ENCODE measurements at regions not wholly inside any gene's neighbourhood (a gene's known extent, or its start where the extent isn't known, plus 50 kb on each side); places are given as distances from the start of the nearest gene placed in this dataset.

DNA sequence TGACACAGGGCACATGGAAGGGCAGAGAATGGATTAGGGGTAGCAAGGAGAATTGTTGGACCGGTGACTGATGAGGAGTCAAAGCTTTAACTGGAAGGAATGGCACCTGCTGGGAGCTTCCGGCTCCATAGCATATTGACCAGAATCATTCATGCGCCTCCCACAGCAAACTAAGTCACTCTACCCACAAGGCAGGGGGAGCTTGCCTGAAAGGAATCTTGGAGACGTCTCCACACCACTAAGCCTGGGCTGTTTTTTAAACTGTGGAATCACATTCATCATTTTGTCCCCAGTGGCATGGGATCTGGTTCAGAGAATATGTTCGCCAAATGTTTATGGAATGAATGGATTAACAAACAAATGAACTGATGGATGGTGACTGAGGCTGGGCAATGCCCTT, 57.0 kb upstream of the ITGA11 start:
- no peak overlapping the region for H3K4me3 ChIP-seq (ENCODE audit: insufficient read length, low read depth)
- TF ChIP-seq YY1 (IDR thresholded peaks at IDR 0.05; ENCODE audit: insufficient read depth, insufficient read length) = no peak
- no peak for TF ChIP-seq ZNF274 (IDR thresholded peaks at IDR 0.05; ENCODE audit: low read depth, low read length)
- TF ChIP-seq SUZ12 (IDR thresholded peaks at IDR 0.05; ENCODE audit: extremely low read depth, insufficient read depth, insufficient read length) = no peak
- H3K27me3 ChIP-seq (ENCODE audit: insufficient read depth, insufficient read length) = no peaks in the 10 kb centered on the region
- H3K4me1 ChIP-seq (ENCODE audit: insufficient read depth, insufficient read length) = no peaks in the 10 kb centered on the region
- H3K9me3 ChIP-seq (ENCODE audit: insufficient read depth, low read length) = no peaks in the 10 kb centered on the region; the same call in 1 of the 2 replicates
- no peak for DNase-seq (ENCODE audit: low read depth, low spot score)
- no peak overlapping the region for H3K9ac ChIP-seq (ENCODE audit: insufficient read length, low read depth)
- no peaks in the 10 kb centered on the region for H3K36me3 ChIP-seq (ENCODE audit: insufficient read depth, insufficient read length, low read length)

DNA sequence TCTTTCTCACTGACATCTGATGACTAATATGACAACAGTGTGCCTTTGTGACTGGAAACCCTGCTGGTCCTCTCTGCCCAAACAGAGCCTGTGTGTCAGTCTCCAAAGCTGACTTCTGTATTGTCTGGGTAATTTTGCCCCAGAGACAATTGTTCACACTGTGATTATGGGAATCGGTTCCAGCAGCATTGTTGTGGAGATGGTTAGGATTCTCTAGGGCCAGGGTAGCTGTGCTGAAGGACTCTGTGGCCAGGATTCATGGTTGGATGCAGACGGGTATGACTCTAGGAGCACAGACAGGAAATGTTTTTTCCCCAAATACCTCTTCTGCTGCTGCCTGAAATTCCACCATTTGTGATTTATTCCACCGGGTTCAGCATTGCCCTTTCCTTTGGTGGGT, 57.5 kb upstream of the ITGA11 start:
- no peak overlapping the region for H3K4me3 ChIP-seq (ENCODE audit: insufficient read length, low read depth)
- no peaks in the 10 kb centered on the region for H3K36me3 ChIP-seq (ENCODE audit: insufficient read depth, insufficient read length, low read length)

DNA sequence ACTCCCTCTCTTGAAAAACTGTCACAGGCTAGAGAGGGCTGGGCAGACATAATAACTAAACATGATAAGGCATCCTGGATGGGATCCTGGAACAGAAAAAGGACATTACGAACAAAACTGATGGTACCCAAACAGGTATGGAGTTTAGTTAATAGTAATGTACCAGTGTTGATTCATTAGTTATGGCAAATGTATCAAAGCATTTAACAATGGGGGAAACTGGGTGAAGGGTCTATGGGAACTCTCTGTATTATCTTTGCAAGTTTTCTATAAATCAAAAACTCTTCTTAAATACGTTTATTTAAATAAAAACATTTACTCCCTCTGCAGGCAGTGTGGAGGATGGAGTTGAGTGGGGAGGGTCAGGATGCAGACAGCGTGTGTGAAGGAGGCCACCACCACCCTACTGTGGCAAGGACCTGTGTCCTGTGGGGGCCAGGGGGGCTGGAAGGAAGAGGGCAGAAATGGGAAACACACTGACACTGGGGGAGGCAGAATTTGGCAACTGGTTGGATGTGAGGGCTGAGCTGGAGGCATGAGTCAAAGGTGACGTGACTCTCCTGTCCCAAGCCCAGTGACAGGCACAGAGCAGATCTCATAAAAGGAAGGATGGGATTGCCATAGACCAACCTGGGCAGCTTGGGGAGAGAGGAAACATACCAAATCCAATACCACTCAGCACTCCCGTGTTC, 59.6 kb upstream of the ITGA11 start:
- no peaks in the 10 kb centered on the region for H3K27me3 ChIP-seq (ENCODE audit: insufficient read depth, insufficient read length)
- no peak for DNase-seq (ENCODE audit: low read depth, low spot score)

More for the DNA sequence above, 57.5 kb upstream of the ITGA11 start:
- TF ChIP-seq SUZ12 (IDR thresholded peaks at IDR 0.05; ENCODE audit: extremely low read depth, insufficient read depth, insufficient read length) (no peak), ZNF274 (IDR thresholded peaks at IDR 0.05; ENCODE audit: low read depth, low read length) (no peak), YY1 (IDR thresholded peaks at IDR 0.05; ENCODE audit: insufficient read depth, insufficient read length) (no peak)
- DNase-seq (ENCODE audit: low read depth, low spot score) = no peak
- H3K27me3 ChIP-seq (ENCODE audit: insufficient read depth, insufficient read length) = no peaks in the 10 kb centered on the region
- no peaks in the 10 kb centered on the region for H3K4me1 ChIP-seq (ENCODE audit: insufficient read depth, insufficient read length)
- H3K9me3 ChIP-seq (ENCODE audit: insufficient read depth, low read length) = no peaks in the 10 kb centered on the region; the same call in 1 of the 2 replicates
- no peak overlapping the region for H3K9ac ChIP-seq (ENCODE audit: insufficient read length, low read depth)

DNA sequence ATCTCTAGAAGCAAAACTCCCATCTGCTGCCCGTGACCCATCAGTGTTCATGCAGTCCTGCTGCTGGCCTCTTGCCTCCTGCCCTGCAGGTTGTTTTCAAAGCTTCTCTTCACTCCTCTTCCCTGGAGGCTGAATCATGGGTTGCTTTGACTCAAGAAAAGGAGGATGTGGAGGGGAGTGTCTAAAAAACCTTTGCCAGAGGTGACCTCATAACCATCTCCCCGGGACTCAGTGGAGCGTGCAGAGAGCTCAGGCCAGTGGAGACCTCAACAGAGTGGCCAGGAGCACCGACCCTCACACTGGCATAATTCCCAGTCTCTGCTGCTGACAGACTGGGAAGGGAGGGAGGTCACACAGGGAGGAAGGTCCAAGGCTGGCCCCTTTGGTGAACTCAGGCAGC, 60.9 kb upstream of the ITGA11 start:
- TF ChIP-seq ZNF274 (IDR thresholded peaks at IDR 0.05; ENCODE audit: low read depth, low read length) (no peak), YY1 (IDR thresholded peaks at IDR 0.05; ENCODE audit: insufficient read depth, insufficient read length) (no peak), SUZ12 (IDR thresholded peaks at IDR 0.05; ENCODE audit: extremely low read depth, insufficient read depth, insufficient read length) (no peak)
- H3K36me3 ChIP-seq (ENCODE audit: insufficient read depth, insufficient read length, low read length) = no peaks in the 10 kb centered on the region
- H3K4me3 ChIP-seq (ENCODE audit: insufficient read length, low read depth) = no peak overlapping the region
- H3K27me3 ChIP-seq (ENCODE audit: insufficient read depth, insufficient read length) = no peaks in the 10 kb centered on the region
- H3K9me3 ChIP-seq (ENCODE audit: insufficient read depth, low read length) = no peaks in the 10 kb centered on the region; the same call in 1 of the 2 replicates
- no peak overlapping the region for H3K9ac ChIP-seq (ENCODE audit: insufficient read length, low read depth)
- DNase-seq (ENCODE audit: low read depth, low spot score) = no peak
- no peaks in the 10 kb centered on the region for H3K4me1 ChIP-seq (ENCODE audit: insufficient read depth, insufficient read length)

More for the DNA sequence above, 59.6 kb upstream of the ITGA11 start:
- H3K4me1 ChIP-seq (ENCODE audit: insufficient read depth, insufficient read length) = no peaks in the 10 kb centered on the region
- no peaks in the 10 kb centered on the region; the same call in 1 of the 2 replicates for H3K9me3 ChIP-seq (ENCODE audit: insufficient read depth, low read length)
- TF ChIP-seq ZNF274 (IDR thresholded peaks at IDR 0.05; ENCODE audit: low read depth, low read length) (no peak), SUZ12 (IDR thresholded peaks at IDR 0.05; ENCODE audit: extremely low read depth, insufficient read depth, insufficient read length) (no peak), YY1 (IDR thresholded peaks at IDR 0.05; ENCODE audit: insufficient read depth, insufficient read length) (no peak)
- H3K36me3 ChIP-seq (ENCODE audit: insufficient read depth, insufficient read length, low read length) = no peaks in the 10 kb centered on the region
- H3K4me3 ChIP-seq (ENCODE audit: insufficient read length, low read depth) = no peak overlapping the region
- H3K9ac ChIP-seq (ENCODE audit: insufficient read length, low read depth) = no peak overlapping the region

DNA sequence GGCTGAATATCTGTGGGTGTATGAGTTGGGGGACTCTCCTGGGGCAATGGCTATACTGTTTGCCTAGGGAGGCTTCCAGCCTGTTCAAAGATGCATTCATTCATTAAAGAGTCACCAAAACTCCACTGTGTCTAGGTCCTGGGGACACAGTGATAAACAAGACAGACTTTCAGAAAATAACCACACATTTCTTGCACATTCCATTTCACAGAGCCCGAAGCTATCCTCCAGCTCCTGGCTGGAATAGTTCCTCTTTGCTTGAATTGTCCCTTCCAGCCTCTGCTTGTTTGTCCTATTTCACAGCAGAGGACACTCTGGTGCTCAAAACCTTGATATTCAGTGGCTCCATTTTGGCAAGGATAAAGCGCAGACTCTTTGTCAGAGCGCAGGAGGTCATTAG, 61.7 kb upstream of the ITGA11 start:
- no peaks in the 10 kb centered on the region for H3K36me3 ChIP-seq (ENCODE audit: insufficient read depth, insufficient read length, low read length)
- H3K9me3 ChIP-seq (ENCODE audit: insufficient read depth, low read length) = no peaks in the 10 kb centered on the region
- no peaks in the 10 kb centered on the region for H3K4me1 ChIP-seq (ENCODE audit: insufficient read depth, insufficient read length)
- DNase-seq (ENCODE audit: low read depth, low spot score) = no peak
- H3K27me3 ChIP-seq (ENCODE audit: insufficient read depth, insufficient read length) = no peaks in the 10 kb centered on the region
- no peak overlapping the region for H3K9ac ChIP-seq (ENCODE audit: insufficient read length, low read depth)
- TF ChIP-seq YY1 (IDR thresholded peaks at IDR 0.05; ENCODE audit: insufficient read depth, insufficient read length) (no peak), ZNF274 (IDR thresholded peaks at IDR 0.05; ENCODE audit: low read depth, low read length) (no peak), SUZ12 (IDR thresholded peaks at IDR 0.05; ENCODE audit: extremely low read depth, insufficient read depth, insufficient read length) (no peak)
- H3K4me3 ChIP-seq (ENCODE audit: insufficient read length, low read depth) = no peak overlapping the region

DNA sequence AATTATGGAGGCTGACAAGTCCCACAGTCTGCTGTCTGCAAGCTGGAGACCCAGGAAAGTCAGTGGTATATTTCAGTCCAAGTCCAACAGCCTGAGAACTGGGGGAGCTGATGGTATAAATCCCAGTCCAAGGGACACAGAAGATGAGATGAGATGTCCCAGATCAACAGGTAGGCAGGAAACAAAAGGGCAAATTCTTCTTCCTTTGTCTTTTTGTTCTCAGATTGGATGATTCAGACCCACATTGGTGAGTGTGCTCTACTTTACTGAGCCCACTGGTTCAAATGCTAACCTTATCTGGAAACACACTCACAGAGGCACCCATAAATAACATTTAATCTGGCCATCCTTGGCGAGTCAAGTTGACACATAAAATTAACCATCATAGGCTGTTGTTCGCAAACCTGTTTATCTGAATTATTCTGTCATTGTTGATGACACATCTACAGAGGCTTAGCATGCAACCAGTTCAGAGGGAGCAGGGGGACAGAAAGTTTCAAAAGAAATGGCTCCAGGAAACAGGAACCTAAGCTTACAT, 62.7 kb upstream of the ITGA11 start:
- Histone ChIP-seq H3K4me1 (ENCODE audit: insufficient read depth, insufficient read length) (no peaks in the 10 kb centered on the region), H3K36me3 (ENCODE audit: insufficient read depth, insufficient read length, low read length) (no peaks in the 10 kb centered on the region), H3K9me3 (ENCODE audit: insufficient read depth, low read length) (no peaks in the 10 kb centered on the region), H3K4me3 (ENCODE audit: insufficient read length, low read depth) (no peak overlapping the region), H3K27me3 (ENCODE audit: insufficient read depth, insufficient read length) (no peaks in the 10 kb centered on the region), H3K9ac (ENCODE audit: insufficient read length, low read depth) (no peak overlapping the region)
- no peak for TF ChIP-seq ZNF274 (IDR thresholded peaks at IDR 0.05; ENCODE audit: low read depth, low read length)
- no peak for TF ChIP-seq SUZ12 (IDR thresholded peaks at IDR 0.05; ENCODE audit: extremely low read depth, insufficient read depth, insufficient read length)
- no peak for TF ChIP-seq YY1 (IDR thresholded peaks at IDR 0.05; ENCODE audit: insufficient read depth, insufficient read length)
- no peak for DNase-seq (ENCODE audit: low read depth, low spot score)

DNA sequence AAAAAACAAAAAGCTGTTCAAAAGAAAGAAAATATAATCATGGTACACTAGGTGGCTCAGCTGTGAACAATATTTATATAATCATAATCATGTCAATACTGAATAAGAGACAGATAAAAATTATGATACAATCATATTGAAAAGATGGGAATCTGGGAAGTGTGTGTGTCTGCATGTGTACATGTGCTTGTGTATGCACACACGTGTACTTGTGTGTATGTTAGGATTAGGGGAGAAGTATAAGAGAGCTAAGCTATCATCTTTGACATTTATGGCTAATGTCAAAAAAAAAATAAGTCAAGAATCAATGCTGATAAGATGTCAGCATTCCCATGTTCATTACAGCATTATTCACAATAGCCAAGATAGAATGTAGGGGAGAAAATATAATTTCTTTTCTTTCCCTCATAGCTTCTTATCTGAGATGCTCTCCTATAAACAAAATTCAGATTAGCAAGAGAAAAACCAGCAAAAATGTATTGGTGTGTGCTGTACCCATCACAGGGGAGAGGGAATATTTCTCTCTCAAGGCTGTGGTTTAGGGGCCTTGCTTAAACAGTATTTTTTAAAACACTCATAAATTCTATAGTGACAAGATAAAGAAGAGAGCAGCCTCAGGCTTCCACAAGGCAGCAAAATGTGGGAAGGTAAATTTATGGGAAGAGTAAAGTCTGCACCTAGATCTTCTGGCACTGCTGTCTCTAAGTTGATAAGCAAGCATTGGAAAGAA, 63.4 kb upstream of the ITGA11 start:
- no peak overlapping the region for H3K4me3 ChIP-seq (ENCODE audit: insufficient read length, low read depth)
- no peaks in the 10 kb centered on the region for H3K4me1 ChIP-seq (ENCODE audit: insufficient read depth, insufficient read length)
- H3K9ac ChIP-seq (ENCODE audit: insufficient read length, low read depth) = no peak overlapping the region
- no peaks in the 10 kb centered on the region for H3K36me3 ChIP-seq (ENCODE audit: insufficient read depth, insufficient read length, low read length)
- no peak for DNase-seq (ENCODE audit: low read depth, low spot score)
- H3K9me3 ChIP-seq (ENCODE audit: insufficient read depth, low read length) = no peaks in the 10 kb centered on the region
- no peaks in the 10 kb centered on the region for H3K27me3 ChIP-seq (ENCODE audit: insufficient read depth, insufficient read length)
- TF ChIP-seq ZNF274 (IDR thresholded peaks at IDR 0.05; ENCODE audit: low read depth, low read length) (no peak), YY1 (IDR thresholded peaks at IDR 0.05; ENCODE audit: insufficient read depth, insufficient read length) (no peak), SUZ12 (IDR thresholded peaks at IDR 0.05; ENCODE audit: extremely low read depth, insufficient read depth, insufficient read length) (no peak)

Data from NT2/D1 (cell line).